ENCODE measurements at regions not wholly inside any gene's neighbourhood (a gene's known extent, or its start where the extent isn't known, plus 50 kb on each side); places are given as distances from the start of the nearest gene placed in this dataset.
"Not testable (repeated sequence)": the region's sequence is repeated elsewhere in the genome, so short reads cannot be mapped to it uniquely, and the experiment has no call there.

GRCh38 chr7:108920490-108920889 lies 350.8 kb downstream of the DNAJB9 start:
- H3K4me3 ChIP-seq (ENCODE audit: low read depth, low read length): no peak overlapping the region
- no peak for TF ChIP-seq CTCF (IDR thresholded peaks at IDR 0.05; ENCODE audit: borderline replicate concordance, insufficient read depth, low read depth, low read length)

- not testable (repeated sequence) for H3K4me3 ChIP-seq (ENCODE audit: low read depth, low read length)
Measured at GRCh38 chr7:108943048-108943447, 373.4 kb downstream of the DNAJB9 start.

- no peak for TF ChIP-seq CTCF (IDR thresholded peaks at IDR 0.05; ENCODE audit: borderline replicate concordance, insufficient read depth, low read depth, low read length)
- H3K4me3 ChIP-seq (ENCODE audit: low read depth, low read length): no peak overlapping the region
Measured at GRCh38 chr7:108947526-108947925, 377.9 kb downstream of the DNAJB9 start.

- TF ChIP-seq CTCF (IDR thresholded peaks at IDR 0.05; ENCODE audit: borderline replicate concordance, insufficient read depth, low read depth, low read length): no peak
- no peak overlapping the region for H3K4me3 ChIP-seq (ENCODE audit: low read depth, low read length)
Measured at GRCh38 chr7:108972004-108972403, 402.3 kb downstream of the DNAJB9 start.

GRCh38 chr7:108973075-108973474 lies 403.4 kb downstream of the DNAJB9 start:
- H3K4me3 ChIP-seq (ENCODE audit: low read depth, low read length): no peak overlapping the region
- TF ChIP-seq CTCF (IDR thresholded peaks at IDR 0.05; ENCODE audit: borderline replicate concordance, insufficient read depth, low read depth, low read length): no peak

GRCh38 chr7:108974641-108975040 lies 405.0 kb downstream of the DNAJB9 start:
- H3K4me3 ChIP-seq (ENCODE audit: low read depth, low read length): no peak overlapping the region
- TF ChIP-seq CTCF (IDR thresholded peaks at IDR 0.05; ENCODE audit: borderline replicate concordance, insufficient read depth, low read depth, low read length): no peak

- H3K4me3 ChIP-seq (ENCODE audit: low read depth, low read length): no peak overlapping the region
- TF ChIP-seq CTCF (IDR thresholded peaks at IDR 0.05; ENCODE audit: borderline replicate concordance, insufficient read depth, low read depth, low read length): no peak
Measured at GRCh38 chr7:108985037-108985436, 415.4 kb downstream of the DNAJB9 start.

- no peak overlapping the region for H3K4me3 ChIP-seq (ENCODE audit: low read depth, low read length)
- no peak for TF ChIP-seq CTCF (IDR thresholded peaks at IDR 0.05; ENCODE audit: borderline replicate concordance, insufficient read depth, low read depth, low read length)
Measured at GRCh38 chr7:108989319-108989718, 419.6 kb downstream of the DNAJB9 start.

Data from GM12875 (cell line).